H1 (cell line): ENCODE measurements at regions not wholly inside any gene's neighbourhood (a gene's known extent, or its start where the extent isn't known, plus 50 kb on each side); places are given as distances from the start of the nearest gene placed in this dataset.

Experiments
- CTCF ChIA-PET: fragments of 300-600 bp; sonication (Branson Sonifier 250); formaldehyde crosslinking; loops from one replicate; lab custom pipeline; 2021; ENCODE audit not compliant: partially characterized antibody; lab: Charles Lee
- POLR2A ChIA-PET: fragments of 300-600 bp; sonication (Branson Sonifier 250); formaldehyde crosslinking; loops from one replicate; lab custom pipeline; 2021; ENCODE audit warnings: inconsistent platforms; ENCODE audit not compliant: partially characterized antibody; lab: Charles Lee
- DNase-seq, 2 experiments: peaks; one replicate each; pipeline versions ENCODE4 v3.0.0 to v3.0.0-alpha.2; 2010 to 2022; ENCODE audit warnings: low spot score in 2 of 2, low read depth in 1 of 2, mixed read lengths in 1 of 2
- FAIRE-seq: peaks from 2 replicates; lab custom pipeline; 2011; peaks lifted over from hg19 to GRCh38; lab: Jason Lieb, UNC
- H2AFZ ChIP-seq: 2 replicates; pipeline ENCODE4 v1.8.1; 2012; ENCODE audit warnings: low read length, inconsistent platforms
- H2AK5ac ChIP-seq: 2 replicates; pipeline ENCODE4 v1.6.1; 2013; ENCODE audit warnings: low read depth, low read length
- H2BK120ac ChIP-seq: replicated peaks from 2 replicates; pipeline ENCODE3; 2013; ENCODE audit warnings: low read depth, low read length, inconsistent platforms
- H2BK12ac ChIP-seq: 2 replicates; pipeline ENCODE4 v1.6.1; 2013; ENCODE audit warnings: low read depth, low read length
- H2BK15ac ChIP-seq: 2 replicates; pipeline ENCODE4 v1.6.1; 2013; ENCODE audit warnings: low read length
- H2BK20ac ChIP-seq: 2 replicates; pipeline ENCODE4 v1.6.1; 2013; ENCODE audit warnings: low read length
- H2BK5ac ChIP-seq: 2 replicates; pipeline ENCODE4 v1.6.1; 2013; ENCODE audit warnings: low read depth, low read length
- H3K14ac ChIP-seq: 2 replicates; pipeline ENCODE4 v1.6.1; 2013; ENCODE audit warnings: inconsistent platforms; ENCODE audit not compliant: insufficient read length
- H3K18ac ChIP-seq: 2 replicates; pipeline ENCODE4 v1.6.1; 2013; ENCODE audit warnings: low read length; ENCODE audit errors: extremely low read depth
- H3K23ac ChIP-seq: 2 replicates; pipeline ENCODE4 v1.6.1; 2013; ENCODE audit warnings: inconsistent platforms; ENCODE audit not compliant: insufficient read length
- H3K23me2 ChIP-seq: 2 replicates; pipeline ENCODE4 v1.6.1; 2013; ENCODE audit warnings: low read depth, low read length
- H3K27ac ChIP-seq: 2 replicates; pipeline ENCODE4 v1.6.1; 2011; ENCODE audit warnings: low read depth, low read length, inconsistent platforms
- H3K27me3 ChIP-seq, 4 experiments: replicated peaks in 1 of 4; 1 replicate in 1 of 4; 2 replicates in 3 of 4; pipeline versions ENCODE4 v1.6.1 to v1.8.1; 2011 to 2013; ENCODE audit warnings: low read length in 3 of 4, mild to moderate bottlenecking in 3 of 4, inconsistent platforms in 2 of 4, mixed read lengths in 2 of 4, moderate library complexity in 1 of 4; ENCODE audit not compliant: control insufficient read depth in 3 of 4, insufficient read depth in 3 of 4; ENCODE audit errors: extremely low read depth in 1 of 4
- H3K36me3 ChIP-seq, 4 experiments: 2 replicates each; pipeline versions ENCODE4 v1.6.1 to v1.8.1; 2011 to 2013; ENCODE audit warnings: mild to moderate bottlenecking in 4 of 4, low read length in 3 of 4, moderate library complexity in 2 of 4, control low read depth in 1 of 4, inconsistent platforms in 1 of 4; ENCODE audit not compliant: insufficient read depth in 4 of 4, control insufficient read depth in 2 of 4
- H3K4ac ChIP-seq: replicated peaks from 2 replicates; pipeline ENCODE3; 2013; ENCODE audit warnings: low read length, low read depth, mixed read lengths, inconsistent platforms; ENCODE audit not compliant: insufficient read length
- H3K4me1 ChIP-seq, 4 experiments: replicated peaks in 1 of 4; 1 replicate in 1 of 4; 2 replicates in 3 of 4; pipeline versions ENCODE4 v1.6.1 to v1.8.1; 2011 to 2013; ENCODE audit warnings: low read length in 3 of 4, inconsistent platforms in 2 of 4, mixed read lengths in 1 of 4; ENCODE audit not compliant: insufficient read depth in 4 of 4, control insufficient read depth in 3 of 4
- H3K4me2 ChIP-seq, 2 experiments: 2 replicates each; pipeline versions ENCODE4 v1.6.1 to v1.8.1; 2011 to 2013; ENCODE audit warnings: low read depth in 2 of 2, low read length in 2 of 2, control low read depth in 1 of 2, inconsistent platforms in 1 of 2, mild to moderate bottlenecking in 1 of 2; ENCODE audit not compliant: insufficient read depth in 1 of 2
- H3K4me3 ChIP-seq, 4 experiments: fragments of 200-600, 300-600 bp in 1 of 4; sonication (generic), shearing (Covaris generic), sonication (Bioruptor Twin) in 1 of 4; 2 replicates each; pipeline versions ENCODE4 v1.5.1 to v1.8.1; 2011 to 2016; ENCODE audit warnings: low read length in 4 of 4, low read depth in 3 of 4, control low read depth in 2 of 4, inconsistent platforms in 2 of 4, mild to moderate bottlenecking in 2 of 4, mixed read lengths in 1 of 4, moderate library complexity in 1 of 4; ENCODE audit not compliant: insufficient read depth in 2 of 4; ENCODE audit errors: extremely low read depth in 1 of 4
- H3K56ac ChIP-seq: replicated peaks from 2 replicates; pipeline ENCODE3; 2013; ENCODE audit warnings: low read depth, mild to moderate bottlenecking, mixed read lengths, low read length, inconsistent platforms; ENCODE audit not compliant: insufficient read length
- H3K79me1 ChIP-seq: 2 replicates; pipeline ENCODE4 v1.6.1; 2013; ENCODE audit warnings: low read depth, low read length, control low read depth
- H3K79me2 ChIP-seq, 2 experiments: 2 replicates each; pipeline versions ENCODE4 v1.6.1 to v1.8.1; 2012 to 2013; ENCODE audit warnings: low read length in 2 of 2, mild to moderate bottlenecking in 2 of 2, inconsistent platforms in 1 of 2; ENCODE audit not compliant: insufficient read depth in 2 of 2, control insufficient read depth in 1 of 2
- H3K9ac ChIP-seq, 4 experiments: replicated peaks in 1 of 4; 1 replicate in 1 of 4; 2 replicates in 3 of 4; pipeline versions ENCODE4 v1.6.1 to v1.8.1; 2011 to 2013; ENCODE audit warnings: low read depth in 3 of 4, low read length in 3 of 4, control low read depth in 2 of 4, mild to moderate bottlenecking in 2 of 4, moderate library complexity in 2 of 4, inconsistent platforms in 1 of 4; ENCODE audit errors: extremely low read depth in 1 of 4
- H3K9me3 ChIP-seq, 2 experiments: 2 replicates each; pipeline versions ENCODE4 v1.6.1 to v1.8.1; 2012 to 2013; ENCODE audit warnings: mild to moderate bottlenecking in 2 of 2, moderate library complexity in 2 of 2, control low read depth in 1 of 2, inconsistent platforms in 1 of 2, low read depth in 1 of 2, low read length in 1 of 2, mixed read lengths in 1 of 2; ENCODE audit not compliant: insufficient read depth in 2 of 2
- H4K20me1 ChIP-seq, 2 experiments: replicated peaks in 1 of 2; 2 replicates each; pipeline versions ENCODE3 to v1.8.1; 2011 to 2013; ENCODE audit warnings: inconsistent platforms in 2 of 2, low read length in 2 of 2, mild to moderate bottlenecking in 1 of 2; ENCODE audit not compliant: insufficient read depth in 2 of 2, control insufficient read depth in 1 of 2
- H4K5ac ChIP-seq: 2 replicates; pipeline ENCODE4 v1.6.1; 2013; ENCODE audit warnings: low read length, low read depth, mixed read lengths, inconsistent platforms; ENCODE audit not compliant: insufficient read length
- H4K8ac ChIP-seq: 2 replicates; pipeline ENCODE4 v1.8.0; 2013; ENCODE audit warnings: mild to moderate bottlenecking, moderate library complexity, low read length, inconsistent platforms; ENCODE audit not compliant: insufficient read depth; ENCODE audit errors: extremely low read depth
- H4K91ac ChIP-seq: replicated peaks from 2 replicates; pipeline ENCODE3; 2013; ENCODE audit warnings: low read length, mixed read lengths, inconsistent platforms; ENCODE audit not compliant: insufficient read length
- CTCF ChIP-seq, 3 experiments: IDR thresholded peaks; 1 replicate in 2 of 3; 2 replicates in 1 of 3; pipeline versions ENCODE4 v1.5.1 to v1.6.1; 2011; ENCODE audit warnings: low read length in 3 of 3, mild to moderate bottlenecking in 3 of 3, inconsistent platforms in 2 of 3, low read depth in 1 of 3, moderate library complexity in 1 of 3; ENCODE audit not compliant: insufficient read depth in 1 of 3; ENCODE audit errors: control extremely low read depth in 1 of 3
- EZH2 ChIP-seq: fragments of 200-600 bp; sonication (generic); IDR thresholded peaks from 2 replicates; pipeline ENCODE4 v1.7.1; 2012; ENCODE audit warnings: low read depth, mild to moderate bottlenecking, moderate library complexity, low read length, inconsistent platforms; ENCODE audit not compliant: severe bottlenecking
- GABPA ChIP-seq: IDR thresholded peaks from 2 replicates; pipeline ENCODE4 v1.6.1; 2011; ENCODE audit warnings: mild to moderate bottlenecking, low read length, moderate library complexity, borderline replicate concordance; ENCODE audit not compliant: insufficient read depth
- POLR2A ChIP-seq, 2 experiments: IDR thresholded peaks; 1 replicate in 1 of 2; 2 replicates in 1 of 2; pipeline ENCODE4 v1.6.1; 2011; ENCODE audit warnings: low read depth in 2 of 2, low read length in 2 of 2, mild to moderate bottlenecking in 2 of 2; ENCODE audit errors: control extremely low read depth in 1 of 2
- POLR2AphosphoS5 ChIP-seq: IDR thresholded peaks from 2 replicates; pipeline ENCODE4 v1.6.1; 2011; ENCODE audit warnings: low read depth, low read length
- RAD21 ChIP-seq, 2 experiments: IDR thresholded peaks in 1 of 2; conservative IDR thresholded peaks in 1 of 2; 2 replicates each; pipeline ENCODE4 v1.6.1; 2011; ENCODE audit warnings: low read depth in 2 of 2, low read length in 2 of 2, improper control_type of control experiment in 1 of 2, inconsistent platforms in 1 of 2, mild to moderate bottlenecking in 1 of 2, moderate library complexity in 1 of 2
- SAP30 ChIP-seq: fragments of 300-600 bp; sonication (generic); IDR thresholded peaks from 2 replicates; pipeline ENCODE4 v1.7.1; 2012; ENCODE audit warnings: low read length, moderate library complexity, mild to moderate bottlenecking, inconsistent platforms; ENCODE audit not compliant: insufficient read depth, insufficient replicate concordance
- SP1 ChIP-seq: IDR thresholded peaks from 2 replicates; pipeline ENCODE4 v1.6.1; 2011; ENCODE audit warnings: low read depth, low read length
- TAF7 ChIP-seq: optimal IDR thresholded peaks from 2 replicates; pipeline ENCODE3; 2011; ENCODE audit warnings: low read depth, mild to moderate bottlenecking, inconsistent platforms, low read length, moderate library complexity, borderline replicate concordance
- TEAD4 ChIP-seq: IDR thresholded peaks from 2 replicates; pipeline ENCODE4 v1.6.1; 2012; ENCODE audit warnings: low read depth, low read length, inconsistent platforms, mixed read lengths
- WGBS, 2 experiments: shearing (Covaris generic) in 1 of 2; methylation state at CpG; one replicate each; pipeline versions ENCODE4 v1.1.6 to v1.1.7; 2013 to 2015; ENCODE audit warnings: low lambda C conversion rate in 2 of 2, mixed read lengths in 2 of 2, inconsistent platforms in 1 of 2, low coverage in 1 of 2, missing lambda C conversion rate in 1 of 2; ENCODE audit not compliant: insufficient replicate concordance in 2 of 2, insufficient coverage in 1 of 2, insufficient read length in 1 of 2; ENCODE audit errors: extremely low coverage in 1 of 2, missing lambda C conversion rate in 1 of 2; 5-methylcytosine and 5-hydroxymethylcytosine counted together

- Histone ChIP-seq H3K9ac (no peak overlapping the region), H3K27ac (no peak overlapping the region), H3K56ac (no peak overlapping the region), H2BK12ac (0 out of 2 replicates have a peak overlapping the region, but pooled peaks have one; percentile 50), H2BK5ac (peak overlapping the region; percentile 26; the same call in 1 of the 2 replicates), H4K91ac (no peak overlapping the region), H3K4me3 (no peak overlapping the region), H2BK20ac (0 out of 2 replicates have a peak overlapping the region, but pooled peaks have one; percentile 0), H3K14ac (no peak overlapping the region), H3K23ac (no peak overlapping the region), H3K36me3 (no peaks in the 10 kb centered on the region), H3K79me2 (no peaks in the 10 kb centered on the region), H4K5ac (no peak overlapping the region), H4K8ac (no peak overlapping the region), H3K4ac (no peak overlapping the region), H2BK15ac (no peak overlapping the region), H3K4me2 (no peak overlapping the region), H4K20me1 (no peaks in the 10 kb centered on the region), H3K79me1 (no peaks in the 10 kb centered on the region), H3K9me3 (no peaks in the 10 kb centered on the region), H2BK120ac (no peak overlapping the region), H2AFZ (no peak overlapping the region), H3K4me1 (peaks cover 0 to 12% (median 2%) of the 10 kb centered on the region in 4 experiments; a peak in 4 of 7 replicates), H3K27me3 (no peaks in the 10 kb centered on the region), H2AK5ac (no peak overlapping the region), H3K23me2 (no peaks in the 10 kb centered on the region), H3K18ac (no peak overlapping the region; the same call in 1 of the 2 replicates)
- ChIA-PET POLR2A (no interaction called here), CTCF (interaction anchor here (0.8 to 8.7 kb wide), 22 partner anchors 8 to 337 kb away, joined by 3 to 85 read pairs (median 4); no protein-coding TSS in a partner anchor)
- no peak for FAIRE-seq
- WGBS, 2 experiments: 91% methylated on average over 9 of the region's 9 CpGs; no CpG with 5 or more reads in 1 of the 2 experiments
- DNase-seq: no peak
- TF ChIP-seq POLR2A (IDR thresholded peaks at IDR 0.05; ENCODE audit: control extremely low read depth in 1 of 2, low read depth in 2 of 2, low read length in 2 of 2) (no peak), TEAD4 (no peak), GABPA (no peak), SP1 (no peak), SAP30 (no peak), CTCF (IDR thresholded peaks at IDR 0.05; ENCODE audit: control extremely low read depth in 1 of 3, insufficient read depth in 1 of 3, low read depth in 1 of 3, low read length in 3 of 3) (peak; percentile 62 to 74 (median 72)), EZH2 (no peak), TAF7 (no peak), RAD21 (IDR thresholded peaks at IDR 0.05 in 1 of 2, conservative IDR thresholded peaks at IDR 0.05 in 1 of 2; ENCODE audit: low read depth in 2 of 2, low read length in 2 of 2) (peak; percentile 54 to 64), POLR2AphosphoS5 (no peak)
Measured at GRCh38 chr2:43165378-43166069, 60.9 kb downstream of the ZFP36L2 start.
